NCI-H2107 treated with DMSO at 0.1 percent for 48 hours (cell line): ENCODE measurements at regions not wholly inside any gene's neighbourhood (a gene's known extent, or its start where the extent isn't known, plus 50 kb on each side); places are given as distances from the start of the nearest gene placed in this dataset.

Experiments used
- DNase-seq: peaks from one replicate; lab custom pipeline; 2025; ENCODE audit not compliant: unreplicated experiment; lab: John Stamatoyannopoulos, UW

DNA sequence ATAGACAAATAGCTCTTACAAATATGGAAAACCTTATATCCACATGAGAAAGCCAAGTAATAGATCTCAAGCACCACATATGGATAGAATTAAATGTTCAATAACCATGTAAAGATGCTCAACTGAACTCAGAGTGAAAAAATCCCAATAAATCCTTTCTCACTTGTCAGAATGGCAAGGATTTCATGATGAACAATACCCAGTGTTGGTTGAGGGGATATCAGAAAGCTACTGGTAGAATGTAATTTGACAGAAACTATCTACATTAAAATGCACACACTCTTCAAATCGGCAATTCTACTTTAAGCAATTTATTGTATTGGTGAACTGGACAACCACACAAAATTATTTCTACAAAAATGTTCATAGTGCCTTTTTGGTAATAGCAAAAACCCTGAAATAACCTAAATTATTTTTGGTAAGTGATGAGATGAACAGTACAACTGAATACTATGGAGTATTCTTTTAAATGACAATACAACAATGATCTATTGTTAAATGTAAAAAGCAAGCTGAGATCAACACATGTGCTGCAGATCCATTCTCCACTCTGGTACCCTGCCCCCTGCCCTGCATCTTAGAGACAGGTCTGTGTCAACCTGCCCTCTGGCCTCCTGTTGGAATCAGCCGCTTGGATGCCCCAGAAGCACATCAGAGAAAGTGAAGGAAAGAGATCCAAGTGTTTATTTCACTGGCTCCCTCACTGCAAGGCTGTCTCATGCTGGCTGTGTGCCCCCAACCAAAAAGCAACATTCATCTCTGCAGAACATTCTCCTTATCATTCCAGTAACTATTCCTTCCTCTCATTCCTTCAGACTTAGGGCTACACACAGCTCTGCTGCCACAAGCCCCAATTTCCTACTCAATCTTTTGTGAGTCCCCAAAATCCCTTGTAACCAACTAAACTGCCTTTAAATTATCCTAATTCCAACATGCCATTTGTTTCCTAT lies 442.5 kb downstream of the LRATD1 start:
- DNase-seq, result no peak

DNA sequence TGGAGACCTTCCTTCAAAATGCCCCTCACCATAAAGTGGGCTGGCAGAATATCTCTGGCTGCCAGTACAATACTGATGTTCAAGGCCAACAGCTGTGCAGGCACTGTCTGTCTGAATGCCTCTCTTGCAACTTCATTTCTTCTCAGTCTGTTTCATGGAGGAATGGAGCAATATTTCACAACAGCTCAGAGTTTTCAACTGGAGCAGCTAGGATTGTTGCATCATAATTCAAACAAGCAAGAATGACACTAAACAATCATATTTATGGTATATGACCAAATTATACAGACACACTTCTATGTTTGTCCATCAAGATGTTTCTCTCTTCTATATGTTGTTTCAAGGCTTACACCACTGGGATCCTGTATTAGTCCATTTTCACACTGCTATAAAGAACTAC lies 444.2 kb downstream of the LRATD1 start:
- DNase-seq, result no peak

DNA sequence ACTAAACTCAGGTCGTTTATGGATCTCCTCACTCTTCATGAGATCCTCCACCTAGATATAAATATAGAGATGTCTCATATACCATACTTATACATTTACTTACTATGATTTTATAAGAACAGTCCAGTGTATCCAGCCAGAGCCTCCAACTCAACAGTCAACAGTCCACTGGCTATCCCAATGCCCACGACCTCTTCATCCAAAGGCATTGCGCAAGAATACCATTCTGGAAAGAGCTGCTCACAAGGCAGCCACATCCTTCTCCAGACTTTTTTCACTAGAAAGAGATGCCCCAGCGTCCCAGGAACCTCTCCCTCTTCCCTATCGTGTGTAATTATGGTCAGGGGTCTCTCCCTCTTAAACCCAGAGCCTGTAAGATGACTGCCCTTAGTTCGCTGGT lies 448.8 kb downstream of the LRATD1 start:
- DNase-seq, result no peak

DNA sequence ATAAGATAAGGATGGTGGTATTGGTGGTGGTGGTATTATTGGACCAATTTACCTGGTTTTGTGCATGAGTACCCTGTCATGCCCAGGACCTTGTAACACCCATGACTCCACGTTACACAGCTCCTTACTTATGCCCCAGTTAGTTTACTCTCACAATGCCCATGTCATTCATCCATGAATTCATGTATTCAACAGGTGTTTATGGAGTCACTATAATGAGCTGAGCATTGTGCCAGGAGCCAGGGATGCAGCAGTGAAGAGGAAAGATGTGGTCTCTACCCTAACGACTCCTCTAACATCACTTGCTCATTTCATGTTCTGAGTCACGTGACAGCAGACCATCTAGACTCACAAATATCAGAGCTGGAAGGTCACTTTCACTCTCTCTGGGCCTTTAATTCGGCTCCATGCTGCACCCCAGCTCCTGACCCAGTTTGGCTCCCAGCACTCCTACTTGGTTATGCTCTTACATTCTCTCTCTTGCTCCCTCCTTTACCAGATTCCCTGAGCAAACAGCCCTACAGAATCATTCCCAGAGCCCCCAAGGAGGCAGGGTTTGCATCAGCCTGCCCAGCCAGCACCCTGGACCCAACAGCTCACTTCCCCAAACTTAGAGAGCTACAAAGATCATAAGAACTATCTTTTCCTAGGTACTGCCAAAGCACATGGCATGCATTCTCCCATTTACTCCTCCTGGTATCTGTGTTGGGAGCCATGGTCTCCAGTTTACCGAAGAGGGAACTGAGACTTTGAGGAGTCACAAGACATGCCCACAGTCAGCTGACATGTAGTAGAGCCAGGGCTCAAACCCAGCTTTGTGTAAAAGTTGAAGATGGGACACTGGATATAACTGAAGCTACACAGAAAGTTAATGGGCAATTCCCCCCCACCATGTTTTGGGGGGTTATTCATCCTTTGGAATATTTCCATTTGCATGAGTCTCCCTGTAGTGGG lies 449.9 kb downstream of the LRATD1 start:
- no peak for DNase-seq

DNA sequence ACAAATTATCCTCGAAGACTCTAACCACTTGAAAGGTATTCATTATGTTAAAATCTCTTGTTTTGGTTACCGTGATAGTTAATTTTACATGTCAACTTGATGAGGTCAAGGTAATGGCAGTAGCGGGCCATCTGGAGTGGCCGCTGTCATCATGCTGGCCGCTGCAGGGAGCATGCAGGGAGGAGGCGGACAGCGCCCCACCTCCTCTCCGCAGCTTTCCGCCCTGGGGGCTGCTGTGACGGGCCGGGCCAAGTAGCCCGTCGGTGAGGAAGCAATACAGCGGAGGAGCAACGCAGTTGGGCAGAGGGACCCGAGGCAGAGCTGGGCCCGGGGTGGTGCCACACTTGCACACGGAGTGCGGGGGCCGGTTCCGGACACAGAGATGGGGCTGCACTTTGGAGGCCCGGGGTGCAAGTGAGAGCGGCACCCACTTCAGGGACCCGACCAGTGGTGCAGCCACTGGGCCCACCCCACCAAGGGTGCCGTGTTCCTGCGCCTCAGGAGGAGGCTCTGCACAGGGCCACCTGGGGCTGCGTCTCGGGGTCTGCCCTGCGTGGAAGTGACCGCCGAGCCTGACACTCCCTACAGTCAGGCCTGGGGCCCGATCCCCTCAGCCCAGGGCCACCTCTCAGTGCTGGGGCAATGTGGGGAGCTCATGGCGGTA lies 452.4 kb downstream of the LRATD1 start:
- DNase-seq, result no peak

DNA sequence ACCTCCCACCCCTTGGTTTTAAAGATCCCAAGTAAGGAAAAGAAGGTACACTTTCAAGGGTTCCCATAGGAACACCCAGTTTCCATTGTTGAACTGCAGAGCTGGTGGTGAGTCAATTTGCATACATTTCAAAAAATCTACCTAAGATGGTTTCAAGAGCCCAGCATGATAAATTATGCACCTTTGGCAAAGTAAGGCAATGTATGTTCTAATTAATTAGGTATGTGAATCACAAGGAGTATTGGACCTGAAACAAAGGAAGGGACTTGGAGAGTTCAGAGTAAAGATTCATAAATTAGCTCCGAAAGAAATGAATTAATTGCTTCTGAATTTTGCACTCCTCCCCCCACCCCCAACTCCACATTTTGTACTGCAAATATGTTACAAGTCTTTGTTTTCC lies 459.7 kb downstream of the LRATD1 start:
- no peak for DNase-seq

DNA sequence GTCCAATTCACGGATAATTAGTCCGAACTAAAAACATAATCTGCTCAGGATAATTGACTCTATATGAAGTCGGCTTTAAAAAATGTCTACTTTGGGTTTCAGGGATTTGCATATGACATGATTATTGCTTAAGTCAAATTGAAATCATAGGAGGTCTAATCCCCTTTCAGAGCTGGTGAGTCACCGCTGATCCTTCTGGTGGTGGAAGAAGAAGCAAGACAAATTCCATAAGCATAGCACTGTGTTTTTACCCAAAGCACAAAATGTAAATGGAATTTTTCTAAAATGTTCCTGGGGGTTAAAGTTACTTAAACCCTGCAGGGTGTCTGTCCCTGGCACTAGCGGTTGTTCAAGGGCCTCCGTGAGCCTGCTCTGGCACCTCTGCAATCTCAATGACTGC lies 460.2 kb downstream of the LRATD1 start:
- no peak for DNase-seq

DNA sequence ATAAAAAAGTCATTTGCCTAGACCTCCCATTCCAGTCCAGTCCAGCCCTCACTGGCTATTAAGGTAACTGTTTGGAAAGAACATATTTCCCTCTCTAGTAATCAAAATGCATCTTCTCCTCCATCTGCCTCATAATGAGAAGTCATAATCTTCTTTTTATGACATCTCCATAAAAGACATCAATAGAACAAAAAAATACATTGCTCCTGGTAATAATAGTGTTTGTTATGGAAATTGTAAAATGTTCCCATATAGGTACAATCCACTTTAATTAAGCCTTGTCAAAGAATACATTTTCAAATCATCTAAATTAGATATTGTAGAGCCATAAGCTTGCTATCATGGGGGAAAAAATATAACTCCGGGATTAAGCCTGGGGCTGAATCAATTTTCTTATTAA lies 461.6 kb downstream of the LRATD1 start:
- DNase-seq, result no peak

DNA sequence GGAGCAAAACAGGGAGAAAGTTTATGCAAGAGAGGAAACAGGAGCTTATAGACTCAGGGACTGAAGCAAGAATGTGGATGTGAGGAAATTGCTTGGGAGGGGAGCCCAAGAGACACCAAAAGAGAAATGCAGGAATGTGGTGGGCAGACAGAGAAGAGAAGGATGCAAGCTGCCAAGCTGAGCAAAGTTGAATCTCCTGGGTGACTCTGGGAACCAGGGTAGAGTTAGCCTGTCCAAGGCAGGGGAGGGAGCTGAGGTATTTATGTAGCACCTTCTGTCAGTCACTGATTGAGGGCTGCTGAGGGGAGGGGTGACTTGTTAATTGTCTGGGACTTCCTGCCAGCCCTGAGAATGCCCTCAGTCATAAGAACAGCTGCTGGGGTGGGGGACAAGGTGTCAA lies 464.3 kb downstream of the NBAS start:
- no peak for DNase-seq

DNA sequence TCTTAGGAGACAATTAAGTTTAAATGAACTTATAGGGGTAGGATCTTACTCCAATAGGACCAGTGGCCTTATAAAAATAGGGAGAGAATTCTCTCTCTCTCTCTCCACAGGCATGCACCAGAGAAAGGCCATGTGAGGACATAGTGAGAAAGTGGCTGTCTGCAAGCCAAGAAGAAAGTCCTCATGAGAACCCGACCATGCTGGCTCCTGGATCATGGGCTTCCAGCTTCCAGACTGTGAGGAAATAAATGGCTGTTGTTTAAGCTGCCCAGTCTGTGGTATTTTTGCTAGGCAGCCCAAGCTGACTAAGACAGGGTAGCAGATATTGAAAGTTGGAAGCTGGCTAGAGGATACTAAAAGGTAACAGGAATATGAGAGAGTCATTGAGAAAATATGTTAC lies 454.0 kb downstream of the NBAS start:
- no peak for DNase-seq

DNA sequence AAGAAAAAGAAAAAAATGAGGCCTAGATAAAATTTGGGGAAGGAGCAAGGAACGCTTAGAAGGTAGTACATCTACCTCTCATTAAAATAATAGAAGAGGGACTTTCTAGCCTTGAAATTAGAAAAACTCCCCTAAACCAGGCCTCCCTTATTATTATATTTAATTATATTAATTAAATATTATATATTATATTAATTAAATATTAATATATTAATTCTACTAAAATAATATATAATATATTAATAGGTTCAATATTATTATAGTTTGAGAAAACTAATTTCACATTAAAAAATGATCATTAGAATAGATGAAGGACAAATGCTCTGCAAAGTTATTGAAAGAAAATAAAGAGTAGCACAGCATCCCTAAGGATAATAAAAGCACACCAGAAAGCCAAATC lies 449.4 kb downstream of the NBAS start:
- DNase-seq, result no peak

DNA sequence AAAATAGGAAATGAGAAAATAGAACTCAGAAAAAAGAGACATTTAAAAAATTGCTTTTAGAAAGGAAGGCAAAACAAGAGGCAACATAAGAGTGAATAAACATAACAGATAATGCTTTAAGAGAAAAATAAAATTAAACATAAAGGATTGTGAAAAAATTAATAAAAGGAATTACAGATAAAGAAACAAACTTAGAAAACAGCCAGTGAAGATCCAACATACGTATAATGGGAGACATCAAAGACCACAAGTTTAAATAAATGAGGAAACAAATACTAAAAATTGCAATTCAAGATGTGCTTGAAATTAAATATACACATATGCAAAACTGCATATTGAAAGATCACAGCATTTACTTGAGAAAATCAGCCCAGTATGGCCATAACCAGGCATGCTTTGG lies 448.9 kb downstream of the NBAS start:
- DNase-seq, result no peak

DNA sequence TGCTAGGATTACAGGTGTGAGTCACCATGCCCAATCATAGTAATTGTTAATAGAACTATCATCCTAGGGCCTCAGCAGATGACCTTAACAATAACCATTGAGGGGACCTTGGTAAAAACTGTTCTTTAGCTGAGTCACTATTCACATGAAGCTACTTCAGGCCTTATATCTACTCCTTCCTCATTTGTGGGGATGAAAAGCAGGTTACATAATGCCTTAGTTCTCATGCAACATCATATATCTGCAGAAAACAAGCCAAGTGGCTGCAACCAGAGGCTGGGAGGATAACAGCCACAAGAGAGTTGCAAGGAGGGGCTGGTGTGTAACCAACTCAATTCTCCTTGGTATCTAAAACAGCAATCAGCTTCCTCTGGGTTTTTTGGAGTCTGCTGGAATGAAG lies 445.4 kb downstream of the NBAS start:
- no peak for DNase-seq

DNA sequence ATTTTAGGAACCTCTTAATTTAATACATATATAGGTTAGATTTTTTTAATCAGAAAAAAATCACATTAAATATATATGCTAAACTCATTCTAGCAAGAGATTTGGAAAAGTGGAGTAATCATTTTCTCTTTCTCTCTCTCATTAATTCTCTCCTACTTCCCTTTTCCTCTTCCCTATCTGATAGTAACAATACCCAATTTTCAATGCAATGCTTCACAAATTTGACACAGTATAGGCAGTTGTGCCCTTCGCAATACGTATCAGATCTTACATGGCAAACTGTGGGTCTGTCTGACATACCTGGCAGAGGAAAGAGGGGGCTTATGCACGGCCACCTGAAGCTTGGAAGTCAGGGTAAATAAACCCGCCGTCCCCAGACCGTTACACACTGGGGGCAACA lies 444.3 kb downstream of the NBAS start:
- DNase-seq, result no peak
